Lower lobe of right lung (tissue), 2 donors: ENCODE measurements at regions not wholly inside any gene's neighbourhood (a gene's known extent, or its start where the extent isn't known, plus 50 kb on each side); places are given as distances from the start of the nearest gene placed in this dataset.
A peak's percentile ranks its signal among the peaks of the same experiment; 100 is the strongest.

Experiments
- ATAC-seq, 2 donors: fragments of 200-7000 bp; cut with Tn5 transposase; one replicate each; pipeline ENCODE4 v1.9.1; 2020 to 2022; ENCODE audit warnings: mild to moderate bottlenecking in 2 of 2, moderate library complexity in 2 of 2
- DNase-seq: peaks from one replicate; pipeline ENCODE4 v3.0.0-alpha.2; 2020
- H3K27ac ChIP-seq: fragments of 200-600 bp; one replicate; pipeline ENCODE4 v1.8.0; 2022
- H3K27me3 ChIP-seq: fragments of 200-600 bp; one replicate; pipeline ENCODE4 v1.8.0; 2022; ENCODE audit warnings: low read depth
- H3K36me3 ChIP-seq: fragments of 200-600 bp; one replicate; pipeline ENCODE4 v1.8.0; 2022; ENCODE audit warnings: mild to moderate bottlenecking
- H3K4me1 ChIP-seq: fragments of 200-600 bp; one replicate; pipeline ENCODE4 v1.8.0; 2022
- H3K4me3 ChIP-seq: fragments of 200-600 bp; one replicate; pipeline ENCODE4 v1.8.0; 2022; ENCODE audit warnings: mild to moderate bottlenecking
- H3K9me3 ChIP-seq: fragments of 200-600 bp; one replicate; pipeline ENCODE4 v1.8.0; 2022
- CTCF ChIP-seq: fragments of 200-600 bp; IDR thresholded peaks from one replicate; pipeline ENCODE4 v1.8.0; 2022; ENCODE audit warnings: antibody characterized with exemption, mild to moderate bottlenecking
- intact Hi-C: fragments of 100-400 bp; cut with DNase I; formaldehyde crosslinking; loops from one replicate; pipeline ENCODE4 v1.11.0; 2022
- donor health status: DM: no; HTN: yes; CAD: no; lungs with severe emphysema.

GRCh38 chr1:98055457-98055856, 134.6 kb upstream of the DPYD start:
- peaks cover 8% of the 10 kb centered on the region for H3K4me1 ChIP-seq
- no peak for DNase-seq
- no peaks in the 10 kb centered on the region for H3K9me3 ChIP-seq
- no peak overlapping the region for H3K4me3 ChIP-seq
- no peaks in the 10 kb centered on the region for H3K36me3 ChIP-seq
- H3K27ac ChIP-seq: no peak overlapping the region
- no peak for TF ChIP-seq CTCF
- peaks cover 37% of the 10 kb centered on the region for H3K27me3 ChIP-seq
- no peak for ATAC-seq
- intact Hi-C loops: loop anchor here (10.0 kb wide), 1 partner anchor 409 kb away; no protein-coding TSS in a partner anchor

GRCh38 chr1:98054786-98055185, 134.0 kb upstream of the DPYD start:
- no peaks in the 10 kb centered on the region for H3K36me3 ChIP-seq
- no peak for TF ChIP-seq CTCF
- ATAC-seq: no peak
- peaks cover 42% of the 10 kb centered on the region for H3K27me3 ChIP-seq
- no peak overlapping the region for H3K27ac ChIP-seq
- intact Hi-C loops: loop anchor here (10.0 kb wide), 1 partner anchor 410 kb away; no protein-coding TSS in a partner anchor
- H3K4me3 ChIP-seq: no peak overlapping the region
- no peak for DNase-seq
- H3K4me1 ChIP-seq: peaks cover 8% of the 10 kb centered on the region
- no peaks in the 10 kb centered on the region for H3K9me3 ChIP-seq

DNA sequence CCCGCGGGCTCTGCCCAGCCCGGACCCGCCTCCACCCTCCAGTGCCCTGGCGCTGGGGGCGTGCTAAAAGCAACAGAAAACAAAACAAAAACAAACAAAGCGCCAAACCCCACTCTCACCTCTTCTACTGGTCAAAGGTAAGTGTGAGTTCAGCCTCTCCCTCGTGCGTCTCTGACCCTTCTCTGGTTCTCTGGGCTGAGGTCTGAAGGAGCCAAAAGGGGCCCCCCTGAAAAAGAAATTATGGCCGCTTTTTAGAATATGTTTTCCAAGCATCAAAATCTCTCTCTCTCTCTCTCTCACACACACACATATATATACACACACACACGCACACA, 133.5 kb upstream of the DPYD start:
- H3K27me3 ChIP-seq: peaks cover 47% of the 10 kb centered on the region
- intact Hi-C loops: loop anchor here (10.0 kb wide), 1 partner anchor 410 kb away; no protein-coding TSS in a partner anchor
- TF ChIP-seq CTCF: no peak
- peaks cover 8% of the 10 kb centered on the region for H3K4me1 ChIP-seq
- H3K27ac ChIP-seq: no peak overlapping the region
- H3K36me3 ChIP-seq: no peaks in the 10 kb centered on the region
- ATAC-seq: no peak
- no peak for DNase-seq
- no peaks in the 10 kb centered on the region for H3K9me3 ChIP-seq
- peak overlapping the region; percentile 63 for H3K4me3 ChIP-seq

DNA sequence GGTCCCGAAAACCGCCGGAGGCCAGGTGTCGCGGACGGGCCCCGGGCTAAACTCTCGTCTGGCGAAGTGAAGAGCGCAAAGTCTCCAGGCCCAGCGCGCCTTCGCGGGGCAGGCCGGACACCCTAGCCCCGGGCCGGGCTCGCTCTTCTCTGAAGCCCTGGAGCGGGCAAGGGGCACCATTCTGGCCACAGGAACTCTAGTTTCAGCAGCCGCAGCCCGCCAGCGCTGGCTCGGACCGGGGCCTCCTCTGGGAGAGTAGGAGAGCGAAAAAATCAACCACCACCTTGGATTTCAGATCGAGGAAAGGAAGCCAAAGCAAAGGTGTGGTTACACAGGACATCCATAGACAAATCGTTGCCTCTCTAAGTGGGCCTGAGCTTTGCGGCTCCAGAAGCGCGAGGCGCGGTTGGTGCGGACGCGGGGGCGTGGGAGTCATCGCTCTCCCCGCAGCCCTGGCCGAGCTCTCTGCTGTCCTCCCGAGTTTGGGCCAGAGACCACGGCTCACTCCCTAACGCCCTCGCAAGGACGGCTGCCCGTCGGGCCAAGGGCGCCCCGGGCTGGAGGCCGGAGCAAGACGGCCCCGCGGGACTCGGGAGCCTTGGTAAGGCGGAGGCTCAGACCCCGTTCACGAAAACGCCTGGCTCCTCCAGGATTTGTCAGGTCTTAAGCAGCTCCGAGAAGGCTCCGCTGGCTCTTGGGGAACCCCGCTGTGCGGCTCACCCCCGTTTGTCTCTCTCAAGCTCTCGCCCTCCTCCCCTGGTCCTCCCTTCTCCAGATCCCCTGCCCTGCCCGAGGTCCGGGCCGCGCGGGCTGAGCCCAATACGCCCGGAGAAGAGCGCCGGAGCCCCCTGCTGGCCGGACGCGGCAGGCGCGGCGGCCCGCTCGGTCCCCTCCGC, 132.9 kb upstream of the DPYD start:
- peak overlapping the region; percentile 63 for H3K4me3 ChIP-seq
- no peak overlapping the region for H3K27ac ChIP-seq
- peaks cover 10% of the 10 kb centered on the region for H3K4me1 ChIP-seq
- H3K27me3 ChIP-seq: peaks cover 53% of the 10 kb centered on the region
- DNase-seq (peak; percentile 69), ATAC-seq (peak; percentile 97 to 98)
- peak; percentile 98 for TF ChIP-seq CTCF
- H3K9me3 ChIP-seq: no peaks in the 10 kb centered on the region
- no peaks in the 10 kb centered on the region for H3K36me3 ChIP-seq
- intact Hi-C loops: loop anchor here (10.0 kb wide), 1 partner anchor 411 kb away; no protein-coding TSS in a partner anchor

GRCh38 chr1:98051065-98051675, 130.3 kb upstream of the DPYD start:
- no peak overlapping the region for H3K27ac ChIP-seq
- H3K27me3 ChIP-seq: peaks cover 69% of the 10 kb centered on the region
- peaks cover 15% of the 10 kb centered on the region for H3K4me1 ChIP-seq
- no peak overlapping the region for H3K4me3 ChIP-seq
- H3K36me3 ChIP-seq: no peaks in the 10 kb centered on the region
- TF ChIP-seq CTCF: peak; percentile 83
- DNase-seq: peak; percentile 51
- no peaks in the 10 kb centered on the region for H3K9me3 ChIP-seq
- intact Hi-C loops: loop anchor here (10.0 kb wide), 1 partner anchor 414 kb away; no protein-coding TSS in a partner anchor
- ATAC-seq: no peak
